ENCODE measurements at regions not wholly inside any gene's neighbourhood (a gene's known extent, or its start where the extent isn't known, plus 50 kb on each side); places are given as distances from the start of the nearest gene placed in this dataset.
"Not testable (repeated sequence)": the region's sequence is repeated elsewhere in the genome, so short reads cannot be mapped to it uniquely, and the experiment has no call there.

- no peak for DNase-seq (ENCODE audit: low spot score)
Observed at GRCh38 chr21:41589131-41589530, 81.2 kb upstream of the TMPRSS2 start.

- DNase-seq (ENCODE audit: low spot score): no peak
Observed at GRCh38 chr21:41585199-41585994, 77.4 kb upstream of the TMPRSS2 start.

- DNase-seq (ENCODE audit: low spot score): no peak
Observed at GRCh38 chr21:41584603-41585176, 76.7 kb upstream of the TMPRSS2 start.

- peak; percentile 61 for DNase-seq (ENCODE audit: low spot score)
Observed at GRCh38 chr21:41583274-41583790, 75.4 kb upstream of the TMPRSS2 start.

GRCh38 chr21:41582866-41583265 lies 74.9 kb upstream of the TMPRSS2 start:
- no peak for DNase-seq (ENCODE audit: low spot score)

- DNase-seq (ENCODE audit: low spot score): no peak
Observed at GRCh38 chr21:41582298-41582840, 74.4 kb upstream of the TMPRSS2 start.

GRCh38 chr21:41581592-41582228 lies 73.8 kb upstream of the TMPRSS2 start:
- no peak for DNase-seq (ENCODE audit: low spot score)

- DNase-seq (ENCODE audit: low spot score): no peak
Observed at GRCh38 chr21:41580758-41581554, 73.0 kb upstream of the TMPRSS2 start.

GRCh38 chr21:41579692-41580091 lies 71.7 kb upstream of the TMPRSS2 start:
- no peak for DNase-seq (ENCODE audit: low spot score)

- no peak for DNase-seq (ENCODE audit: low spot score)
Observed at GRCh38 chr21:41578716-41579115, 70.8 kb upstream of the TMPRSS2 start.

GRCh38 chr21:41578083-41578482 lies 70.1 kb upstream of the TMPRSS2 start:
- DNase-seq (ENCODE audit: low spot score): no peak

GRCh38 chr21:41576013-41576615 lies 68.2 kb upstream of the TMPRSS2 start:
- no peak for DNase-seq (ENCODE audit: low spot score)

- DNase-seq (ENCODE audit: low spot score): no peak
Observed at GRCh38 chr21:41573902-41574690, 66.1 kb upstream of the TMPRSS2 start.

GRCh38 chr21:41571938-41572510 lies 64.1 kb upstream of the TMPRSS2 start:
- no peak for DNase-seq (ENCODE audit: low spot score)

- DNase-seq (ENCODE audit: low spot score): no peak
Observed at GRCh38 chr21:41570791-41571355, 62.9 kb upstream of the TMPRSS2 start.

- DNase-seq (ENCODE audit: low spot score): no peak
Observed at GRCh38 chr21:41568606-41569385, 60.8 kb upstream of the TMPRSS2 start.

- no peak for DNase-seq (ENCODE audit: low spot score)
Observed at GRCh38 chr21:41567901-41568510, 60.0 kb upstream of the TMPRSS2 start.

GRCh38 chr21:41567237-41567636 lies 59.3 kb upstream of the TMPRSS2 start:
- DNase-seq (ENCODE audit: low spot score): not testable (repeated sequence)

Measured in iPS-NIHi11 (cell line).